ENCODE measurements at regions not wholly inside any gene's neighbourhood (a gene's known extent, or its start where the extent isn't known, plus 50 kb on each side); places are given as distances from the start of the nearest gene placed in this dataset.

- Mint-ChIP-seq H3K27ac (peak overlapping the region; percentile 58), H3K4me1 (ENCODE audit: low read depth) (peaks cover 55% of the 10 kb centered on the region), H3K9me3 (peaks cover 0 to 2% of the 10 kb centered on the region in 2 donors), H3K36me3 (ENCODE audit: insufficient read depth in 2 of 2) (peaks cover 0 to 3% of the 10 kb centered on the region in 2 donors), H3K4me3 (peak overlapping the region; percentile 60 to 61), H3K27me3 (ENCODE audit: low read depth) (peaks cover 57% of the 10 kb centered on the region)
- ATAC-seq (replicated peaks in 1 of 2) (peak; percentile 55 to 59), DNase-seq (peak in 1 of 2 donors; percentile 37)
Observed at GRCh38 chr18:76208678-76209306, 286.2 kb downstream of the ZNF516 start.

- Mint-ChIP-seq H3K27ac (no peak overlapping the region), H3K4me1 (ENCODE audit: low read depth) (peaks cover 51% of the 10 kb centered on the region), H3K4me3 (no peak overlapping the region), H3K36me3 (ENCODE audit: insufficient read depth in 2 of 2) (peaks cover 0 to 3% of the 10 kb centered on the region in 2 donors), H3K9me3 (peaks cover 0 to 5% of the 10 kb centered on the region in 2 donors), H3K27me3 (ENCODE audit: low read depth) (peaks cover 53% of the 10 kb centered on the region)
- ATAC-seq (replicated peaks in 1 of 2) (no peak), DNase-seq (no peak)
Observed at GRCh38 chr18:76205906-76206305, 289.1 kb downstream of the ZNF516 start.

GRCh38 chr18:76203552-76203951 lies 291.5 kb downstream of the ZNF516 start:
- Mint-ChIP-seq H3K36me3 (ENCODE audit: insufficient read depth in 2 of 2) (peaks cover 0 to 3% of the 10 kb centered on the region in 2 donors), H3K27ac (no peak overlapping the region), H3K4me3 (no peak overlapping the region), H3K4me1 (ENCODE audit: low read depth) (peaks cover 33% of the 10 kb centered on the region), H3K27me3 (ENCODE audit: low read depth) (peaks cover 59% of the 10 kb centered on the region), H3K9me3 (peaks cover 0 to 5% of the 10 kb centered on the region in 2 donors)
- ATAC-seq (replicated peaks in 1 of 2) (peak; percentile 33 to 83), DNase-seq (peak in 1 of 2 donors; percentile 39)

DNA sequence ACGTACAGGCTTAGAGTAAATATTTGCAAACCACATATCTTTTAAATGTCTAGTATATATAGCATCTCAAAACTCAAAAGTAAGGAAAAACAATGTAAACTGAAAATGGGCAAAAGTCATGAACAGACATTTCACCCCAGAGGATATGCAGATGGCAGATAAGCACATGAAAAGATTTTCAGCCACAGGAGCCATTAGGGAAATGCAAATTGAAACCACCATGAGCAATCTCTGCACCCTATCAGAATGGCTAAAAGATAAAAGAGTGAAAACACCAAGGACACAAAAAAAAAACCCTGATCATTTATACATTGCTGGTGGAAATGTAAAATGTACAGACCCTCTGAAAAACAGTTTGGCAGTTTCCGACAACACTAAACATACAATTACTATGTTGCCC lies 292.7 kb downstream of the ZNF516 start:
- Mint-ChIP-seq H3K36me3 (ENCODE audit: insufficient read depth in 2 of 2) (peaks cover 0 to 3% of the 10 kb centered on the region in 2 donors), H3K27me3 (ENCODE audit: low read depth) (peaks cover 56% of the 10 kb centered on the region), H3K4me3 (no peak overlapping the region), H3K4me1 (ENCODE audit: low read depth) (peaks cover 26% of the 10 kb centered on the region), H3K27ac (no peak overlapping the region), H3K9me3 (peaks cover 0 to 5% of the 10 kb centered on the region in 2 donors)
- no peak for DNase-seq
- peak in 1 of 2 donors; percentile 30 for ATAC-seq (replicated peaks in 1 of 2)

GRCh38 chr18:76195601-76196000 lies 299.4 kb downstream of the ZNF516 start:
- peaks cover 34% of the 10 kb centered on the region for H3K27me3 Mint-ChIP-seq (ENCODE audit: low read depth)
- no peak overlapping the region for H3K4me3 Mint-ChIP-seq
- H3K36me3 Mint-ChIP-seq (ENCODE audit: insufficient read depth in 2 of 2), result no peaks in the 10 kb centered on the region
- H3K27ac Mint-ChIP-seq, result no peak overlapping the region
- ATAC-seq (replicated peaks in 1 of 2) (no peak), DNase-seq (no peak)
- H3K4me1 Mint-ChIP-seq (ENCODE audit: low read depth), result no peaks in the 10 kb centered on the region
- peaks cover 0 to 6% of the 10 kb centered on the region in 2 donors for H3K9me3 Mint-ChIP-seq

DNA sequence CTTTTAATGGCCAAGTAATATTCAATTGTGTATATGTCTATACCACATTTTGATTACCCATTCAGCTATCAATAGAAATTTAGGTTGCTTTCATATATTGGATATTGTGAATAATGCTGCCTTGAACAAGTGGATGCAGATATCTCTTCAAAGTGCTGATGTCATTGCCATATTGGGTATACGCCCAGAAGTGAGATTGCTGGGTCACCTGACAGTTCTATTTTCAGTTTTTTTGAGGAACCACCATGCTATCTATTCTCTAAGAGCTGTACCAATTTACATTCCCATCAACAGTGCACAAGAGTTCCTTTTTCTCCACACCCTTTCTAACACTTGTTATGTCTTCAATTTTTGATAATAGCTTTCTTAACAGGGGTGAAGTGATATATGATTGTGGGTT lies 306.9 kb downstream of the ZNF516 start:
- H3K4me3 Mint-ChIP-seq, result no peak overlapping the region
- H3K36me3 Mint-ChIP-seq (ENCODE audit: insufficient read depth in 2 of 2), result peaks cover 0 to 2% of the 10 kb centered on the region in 2 donors
- no peak for DNase-seq
- H3K27ac Mint-ChIP-seq, result no peak overlapping the region
- H3K4me1 Mint-ChIP-seq (ENCODE audit: low read depth), result peaks cover 7% of the 10 kb centered on the region
- peaks cover 17% of the 10 kb centered on the region for H3K27me3 Mint-ChIP-seq (ENCODE audit: low read depth)
- peaks cover 4 to 5% of the 10 kb centered on the region in 2 donors for H3K9me3 Mint-ChIP-seq
- ATAC-seq (replicated peaks in 1 of 2), result no peak

GRCh38 chr18:76179257-76179656 lies 315.8 kb downstream of the ZNF516 start:
- H3K27ac Mint-ChIP-seq, result no peak overlapping the region
- peaks cover 10% of the 10 kb centered on the region for H3K27me3 Mint-ChIP-seq (ENCODE audit: low read depth)

GRCh38 chr18:76177160-76177559 lies 317.9 kb downstream of the ZNF516 start:
- ATAC-seq (replicated peaks in 1 of 2) (no peak), DNase-seq (no peak)
- H3K9me3 Mint-ChIP-seq, result no peaks in the 10 kb centered on the region
- no peaks in the 10 kb centered on the region for H3K36me3 Mint-ChIP-seq (ENCODE audit: insufficient read depth in 2 of 2)
- no peak overlapping the region for H3K4me3 Mint-ChIP-seq
- H3K4me1 Mint-ChIP-seq (ENCODE audit: low read depth), result no peaks in the 10 kb centered on the region
- H3K27me3 Mint-ChIP-seq (ENCODE audit: low read depth), result no peaks in the 10 kb centered on the region
- H3K27ac Mint-ChIP-seq, result no peak overlapping the region

More at GRCh38 chr18:76179257-76179656, 315.8 kb downstream of the ZNF516 start:
- ATAC-seq (replicated peaks in 1 of 2), result no peak
- H3K4me1 Mint-ChIP-seq (ENCODE audit: low read depth), result peaks cover 7% of the 10 kb centered on the region
- H3K9me3 Mint-ChIP-seq, result peaks cover 0 to 4% of the 10 kb centered on the region in 2 donors
- no peaks in the 10 kb centered on the region for H3K36me3 Mint-ChIP-seq (ENCODE audit: insufficient read depth in 2 of 2)
- no peak overlapping the region for H3K4me3 Mint-ChIP-seq
- no peak for DNase-seq

DNA sequence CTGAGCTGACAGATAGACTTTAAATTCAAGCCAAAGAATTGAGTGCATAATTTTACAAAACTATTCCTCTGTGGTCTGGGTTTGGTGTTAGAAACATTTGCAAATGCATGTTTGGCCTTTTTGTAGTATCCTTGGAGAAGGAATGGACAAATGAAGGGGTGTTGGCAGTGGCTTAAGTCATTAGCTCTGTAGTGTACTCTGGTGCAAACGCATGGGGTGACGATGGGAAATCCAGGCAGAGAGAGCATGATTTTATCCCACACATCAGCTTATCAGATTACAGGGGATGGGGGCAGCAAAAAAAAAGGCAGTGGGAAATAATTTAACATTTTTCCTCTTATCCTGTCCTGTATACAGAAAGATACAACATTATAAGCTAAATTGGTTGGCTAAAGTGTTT lies 320.6 kb downstream of the ZNF516 start:
- no peaks in the 10 kb centered on the region for H3K4me1 Mint-ChIP-seq (ENCODE audit: low read depth)
- H3K36me3 Mint-ChIP-seq (ENCODE audit: insufficient read depth in 2 of 2), result no peaks in the 10 kb centered on the region
- DNase-seq (no peak), ATAC-seq (replicated peaks in 1 of 2) (no peak)
- H3K4me3 Mint-ChIP-seq, result no peak overlapping the region
- H3K9me3 Mint-ChIP-seq, result no peaks in the 10 kb centered on the region
- H3K27me3 Mint-ChIP-seq (ENCODE audit: low read depth), result no peaks in the 10 kb centered on the region
- H3K27ac Mint-ChIP-seq, result no peak overlapping the region

DNA sequence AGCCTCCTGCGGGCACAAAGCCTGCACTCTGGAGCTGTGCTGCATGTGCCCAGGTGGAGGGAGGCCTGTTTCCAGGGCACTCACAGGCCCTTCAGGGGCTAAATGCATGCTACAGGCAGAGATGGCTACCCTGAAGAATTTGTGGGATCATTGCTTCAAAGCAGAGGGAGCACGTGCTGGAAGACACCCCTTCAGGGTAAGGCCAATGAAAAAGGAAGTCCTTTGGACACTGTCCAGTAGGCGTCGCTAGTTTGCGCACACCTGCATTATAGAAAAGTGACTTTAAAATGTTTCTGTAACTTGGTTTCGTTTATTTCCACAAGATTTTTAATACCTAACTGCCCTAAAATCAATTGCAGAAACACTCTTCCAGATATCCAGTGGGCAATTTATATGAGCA lies 325.3 kb downstream of the ZNF516 start:
- ATAC-seq (replicated peaks in 1 of 2), result no peak
- Mint-ChIP-seq H3K27me3 (ENCODE audit: low read depth) (peaks cover 13% of the 10 kb centered on the region), H3K36me3 (ENCODE audit: insufficient read depth in 2 of 2) (no peaks in the 10 kb centered on the region), H3K27ac (no peak overlapping the region), H3K4me3 (no peak overlapping the region), H3K4me1 (ENCODE audit: low read depth) (no peaks in the 10 kb centered on the region), H3K9me3 (no peaks in the 10 kb centered on the region)
- DNase-seq, result no peak

- Mint-ChIP-seq H3K36me3 (ENCODE audit: insufficient read depth in 2 of 2) (no peaks in the 10 kb centered on the region), H3K4me1 (ENCODE audit: low read depth) (no peaks in the 10 kb centered on the region), H3K27me3 (ENCODE audit: low read depth) (peaks cover 13% of the 10 kb centered on the region)
Observed at GRCh38 chr18:76167845-76168621, 327.0 kb downstream of the ZNF516 start.

DNA sequence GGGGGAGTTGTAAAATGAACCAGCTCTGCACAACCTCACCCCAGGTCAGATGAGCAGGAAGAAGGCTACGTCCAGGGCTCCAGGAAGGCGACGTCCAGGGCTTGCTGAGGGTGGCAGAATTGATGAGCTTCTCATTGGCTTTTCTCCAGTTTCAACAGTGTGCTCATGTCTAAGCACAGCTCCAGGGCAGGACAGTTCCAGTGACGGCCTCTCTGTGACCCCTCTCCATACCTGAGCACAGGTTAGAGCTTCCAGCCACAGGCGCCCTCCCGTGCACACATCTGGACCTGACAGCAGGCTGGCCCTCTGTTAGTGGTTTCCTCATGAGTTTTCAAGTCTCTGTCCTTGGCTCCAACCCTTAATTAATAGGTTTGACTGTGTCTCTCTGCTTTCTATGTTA lies 327.6 kb downstream of the ZNF516 start:
- Mint-ChIP-seq H3K36me3 (ENCODE audit: insufficient read depth in 2 of 2) (no peaks in the 10 kb centered on the region), H3K27me3 (ENCODE audit: low read depth) (peaks cover 13% of the 10 kb centered on the region), H3K4me3 (no peak overlapping the region), H3K9me3 (no peaks in the 10 kb centered on the region), H3K4me1 (ENCODE audit: low read depth) (no peaks in the 10 kb centered on the region), H3K27ac (no peak overlapping the region)
- ATAC-seq (replicated peaks in 1 of 2) (no peak), DNase-seq (no peak)

More at GRCh38 chr18:76167845-76168621, 327.0 kb downstream of the ZNF516 start:
- no peak overlapping the region for H3K4me3 Mint-ChIP-seq
- no peak overlapping the region for H3K27ac Mint-ChIP-seq
- no peaks in the 10 kb centered on the region for H3K9me3 Mint-ChIP-seq
- DNase-seq (no peak), ATAC-seq (replicated peaks in 1 of 2) (no peak)

GRCh38 chr18:76162886-76163285 lies 332.2 kb downstream of the ZNF516 start:
- Mint-ChIP-seq H3K4me1 (ENCODE audit: low read depth) (no peaks in the 10 kb centered on the region), H3K27ac (no peak overlapping the region), H3K4me3 (no peak overlapping the region), H3K27me3 (ENCODE audit: low read depth) (peaks cover 13% of the 10 kb centered on the region), H3K36me3 (ENCODE audit: insufficient read depth in 2 of 2) (no peaks in the 10 kb centered on the region), H3K9me3 (no peaks in the 10 kb centered on the region)
- ATAC-seq (replicated peaks in 1 of 2) (no peak), DNase-seq (no peak)
